Mesenchymal stem cell (in vitro differentiated cells and primary cell): ENCODE measurements at regions not wholly inside any gene's neighbourhood (a gene's known extent, or its start where the extent isn't known, plus 50 kb on each side); places are given as distances from the start of the nearest gene placed in this dataset.

Experiments
- DNase-seq: peaks from one replicate; pipeline ENCODE4 v3.0.0-alpha.2; 2013
- H2AFZ ChIP-seq: one replicate; pipeline ENCODE4 v1.6.1; 2013; ENCODE audit warnings: low read depth, mild to moderate bottlenecking, control low read depth, inconsistent platforms, low read length, moderate library complexity
- H2AK5ac ChIP-seq: 2 replicates; pipeline ENCODE4 v1.6.1; 2013; ENCODE audit warnings: low read length, moderate library complexity, mild to moderate bottlenecking, inconsistent platforms; ENCODE audit not compliant: severe bottlenecking
- H2BK120ac ChIP-seq: one replicate; pipeline ENCODE4 v1.6.1; 2013; ENCODE audit warnings: low read depth, mild to moderate bottlenecking, inconsistent platforms, low read length, moderate library complexity
- H2BK12ac ChIP-seq, 2 experiments: one replicate each; pipeline ENCODE4 v1.6.1; 2013; ENCODE audit warnings: inconsistent platforms in 2 of 2, low read length in 2 of 2, mild to moderate bottlenecking in 2 of 2, moderate library complexity in 2 of 2, control low read depth in 1 of 2
- H2BK15ac ChIP-seq: one replicate; pipeline ENCODE4 v1.6.1; 2013; ENCODE audit warnings: mild to moderate bottlenecking, low read depth, inconsistent platforms; ENCODE audit not compliant: poor library complexity, severe bottlenecking
- H2BK5ac ChIP-seq: 2 replicates; pipeline ENCODE4 v1.6.1; 2013; ENCODE audit warnings: low read depth, mild to moderate bottlenecking, low read length, control low read depth, inconsistent platforms; ENCODE audit not compliant: poor library complexity, severe bottlenecking
- H3K14ac ChIP-seq, 2 experiments: one replicate each; pipeline ENCODE4 v1.6.1; 2013; ENCODE audit warnings: inconsistent platforms in 2 of 2, low read length in 2 of 2, control low read depth in 1 of 2, mild to moderate bottlenecking in 1 of 2, moderate library complexity in 1 of 2
- H3K18ac ChIP-seq, 2 experiments: one replicate each; pipeline ENCODE4 v1.6.1; 2013; ENCODE audit warnings: inconsistent platforms in 2 of 2, low read length in 2 of 2, control low read depth in 1 of 2, low read depth in 1 of 2, mild to moderate bottlenecking in 1 of 2
- H3K23ac ChIP-seq, 2 experiments: one replicate each; pipeline ENCODE4 v1.6.1; 2013; ENCODE audit warnings: inconsistent platforms in 2 of 2, low read length in 2 of 2, mild to moderate bottlenecking in 2 of 2, moderate library complexity in 2 of 2, control low read depth in 1 of 2
- H3K27ac ChIP-seq: 2 replicates; pipeline ENCODE4 v1.5.1; 2013; ENCODE audit warnings: mild to moderate bottlenecking, moderate library complexity, low read length, control low read depth, inconsistent platforms; ENCODE audit not compliant: poor library complexity, severe bottlenecking
- H3K27me3 ChIP-seq, 2 experiments: 2 replicates each; pipeline versions ENCODE4 v1.6.1 to v1.7.0; 2013; ENCODE audit warnings: low read length in 2 of 2, mild to moderate bottlenecking in 2 of 2, moderate library complexity in 2 of 2, control low read depth in 1 of 2, inconsistent platforms in 1 of 2; ENCODE audit not compliant: control insufficient read depth in 1 of 2, insufficient read depth in 1 of 2
- H3K36me3 ChIP-seq, 2 experiments: 2 replicates each; pipeline versions ENCODE4 v1.6.1 to v1.7.0; 2013; ENCODE audit warnings: low read length in 2 of 2, control low read depth in 1 of 2, inconsistent platforms in 1 of 2, low read depth in 1 of 2, mild to moderate bottlenecking in 1 of 2; ENCODE audit not compliant: insufficient read depth in 2 of 2, control insufficient read depth in 1 of 2
- H3K4ac ChIP-seq, 2 experiments: one replicate each; pipeline ENCODE4 v1.6.1; 2013; ENCODE audit warnings: inconsistent platforms in 2 of 2, low read length in 2 of 2, mild to moderate bottlenecking in 2 of 2, moderate library complexity in 2 of 2, control low read depth in 1 of 2, low read depth in 1 of 2
- H3K4me1 ChIP-seq: 2 replicates; pipeline ENCODE4 v1.6.1; 2013; ENCODE audit warnings: low read depth, low read length, control low read depth; ENCODE audit not compliant: control insufficient read depth, insufficient read depth
- H3K4me2 ChIP-seq: 2 replicates; pipeline ENCODE4 v1.6.1; 2013; ENCODE audit warnings: low read length, mild to moderate bottlenecking, inconsistent platforms; ENCODE audit not compliant: poor library complexity, severe bottlenecking
- H3K4me3 ChIP-seq, 2 experiments: 2 replicates each; pipeline versions ENCODE4 v1.5.1 to v1.7.0; 2013; ENCODE audit warnings: low read length in 2 of 2, mild to moderate bottlenecking in 2 of 2, control low read depth in 1 of 2, low read depth in 1 of 2; ENCODE audit not compliant: insufficient read depth in 1 of 2
- H3K79me1 ChIP-seq: replicated peaks from 2 replicates; pipeline ENCODE4 v1.6.1; 2013; ENCODE audit warnings: mild to moderate bottlenecking, control low read depth, low read length, inconsistent platforms; ENCODE audit not compliant: poor library complexity, severe bottlenecking
- H3K9ac ChIP-seq: 2 replicates; pipeline ENCODE4 v1.7.0; 2013; ENCODE audit warnings: mild to moderate bottlenecking, low read length, moderate library complexity
- H3K9me3 ChIP-seq: 2 replicates; pipeline ENCODE4 v1.7.0; 2013; ENCODE audit warnings: mild to moderate bottlenecking, low read length; ENCODE audit not compliant: control insufficient read depth
- H4K8ac ChIP-seq: one replicate; pipeline ENCODE4 v1.6.1; 2013; ENCODE audit warnings: inconsistent platforms, mild to moderate bottlenecking, low read length, moderate library complexity
- H4K91ac ChIP-seq: one replicate; pipeline ENCODE4 v1.6.1; 2013; ENCODE audit warnings: mild to moderate bottlenecking, low read length, inconsistent platforms
- WGBS: methylation state at CpG from one replicate; pipeline ENCODE4 v1.1.7; 2013; ENCODE audit warnings: mixed read lengths; 5-methylcytosine and 5-hydroxymethylcytosine counted together

DNA sequence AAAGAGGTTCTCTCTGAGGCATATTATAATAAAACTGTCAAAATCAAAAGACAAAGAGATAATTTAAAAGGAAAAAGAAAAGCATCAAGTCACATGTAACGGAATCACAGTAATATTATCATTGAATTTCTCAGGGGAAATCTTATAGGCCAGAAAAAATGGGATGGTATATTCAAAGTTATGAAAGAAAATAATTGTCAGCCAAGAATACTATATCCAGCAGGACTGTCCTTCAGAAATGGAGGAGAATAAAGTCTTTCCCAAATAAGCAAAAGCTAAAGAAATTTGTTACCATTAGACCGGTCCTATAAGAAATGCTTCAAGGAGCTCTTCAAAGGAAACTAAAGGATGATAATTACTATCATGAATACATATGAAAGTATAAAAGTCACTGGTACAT lies 342.0 kb upstream of the GRAMD2B start:
- no peaks in the 10 kb centered on the region for H3K27me3 ChIP-seq
- no peak overlapping the region for H3K27ac ChIP-seq
- no peak overlapping the region for H3K14ac ChIP-seq
- H3K9ac ChIP-seq, result no peak overlapping the region
- no peak overlapping the region for H2BK5ac ChIP-seq
- no peak overlapping the region for H3K23ac ChIP-seq
- H2BK120ac ChIP-seq, result no peak overlapping the region
- DNase-seq, result no peak
- no peak overlapping the region for H3K4ac ChIP-seq
- H2BK15ac ChIP-seq, result no peak overlapping the region
- H4K91ac ChIP-seq, result no peak overlapping the region
- H2BK12ac ChIP-seq, result no peak overlapping the region
- no peaks in the 10 kb centered on the region for H3K36me3 ChIP-seq
- no peak overlapping the region for H3K4me2 ChIP-seq
- 100% methylated on average over 1 of the region's 2 CpGs for WGBS
- no peak overlapping the region for H2AFZ ChIP-seq
- no peak overlapping the region for H4K8ac ChIP-seq
- H2AK5ac ChIP-seq, result no peak overlapping the region
- no peaks in the 10 kb centered on the region for H3K4me1 ChIP-seq
- peaks cover 50% of the 10 kb centered on the region for H3K9me3 ChIP-seq
- no peaks in the 10 kb centered on the region for H3K79me1 ChIP-seq
- no peak overlapping the region for H3K18ac ChIP-seq
- H3K4me3 ChIP-seq, result no peak overlapping the region

DNA sequence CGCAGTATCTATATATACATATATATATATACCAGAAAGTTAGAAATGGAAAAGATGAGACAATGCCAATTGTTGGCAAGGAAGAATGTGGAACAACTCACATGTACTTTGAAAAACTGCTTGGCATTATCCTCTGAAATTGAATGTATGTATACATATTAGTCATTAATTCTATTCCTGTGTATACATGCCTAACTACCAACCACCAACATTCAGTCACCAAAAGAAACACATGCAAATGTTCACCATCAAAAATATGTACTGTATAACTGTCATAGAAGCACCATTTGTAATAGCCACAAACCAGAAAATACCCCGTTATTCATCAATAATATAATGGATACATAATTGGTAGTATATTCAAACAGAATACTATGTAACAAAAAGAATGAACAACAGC lies 330.2 kb upstream of the GRAMD2B start:
- Histone ChIP-seq H3K23ac (no peak overlapping the region), H2BK15ac (no peak overlapping the region)

DNA sequence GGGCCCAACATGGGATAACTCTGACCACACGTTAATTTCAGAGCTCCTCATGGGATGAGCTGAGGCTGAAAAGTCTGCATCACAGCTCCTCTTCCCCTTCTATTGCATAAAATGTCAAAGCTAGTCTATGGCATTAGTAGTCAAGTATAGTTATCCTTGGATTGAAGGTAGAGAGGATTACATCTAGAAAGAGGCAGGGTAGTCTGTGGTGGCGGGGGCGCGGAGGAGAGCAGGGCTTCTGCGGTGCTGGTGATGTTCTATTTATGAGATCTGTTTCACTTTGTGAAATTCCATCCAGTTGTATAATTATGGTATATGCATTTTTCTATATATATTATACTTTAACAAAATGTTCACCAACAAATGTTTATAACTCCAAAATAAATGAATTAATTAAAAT lies 329.5 kb upstream of the GRAMD2B start:
- Histone ChIP-seq H3K4ac (no peak overlapping the region), H3K4me2 (no peak overlapping the region), H3K4me1 (no peaks in the 10 kb centered on the region), H3K27ac (no peak overlapping the region), H3K27me3 (no peaks in the 10 kb centered on the region), H3K9ac (no peak overlapping the region), H3K9me3 (no peaks in the 10 kb centered on the region), H2AK5ac (no peak overlapping the region), H3K14ac (no peak overlapping the region), H2BK12ac (no peak overlapping the region), H3K4me3 (no peak overlapping the region), H2BK5ac (no peak overlapping the region), H4K8ac (no peak overlapping the region), H2AFZ (no peak overlapping the region), H2BK15ac (no peak overlapping the region), H3K18ac (no peak overlapping the region), H4K91ac (no peak overlapping the region), H3K36me3 (no peaks in the 10 kb centered on the region), H3K79me1 (no peaks in the 10 kb centered on the region), H2BK120ac (no peak overlapping the region), H3K23ac (no peak overlapping the region)
- 100% methylated on average over 4 of the region's 5 CpGs for WGBS
- no peak for DNase-seq

More for the DNA sequence above, 330.2 kb upstream of the GRAMD2B start:
- Histone ChIP-seq H4K91ac (no peak overlapping the region), H4K8ac (no peak overlapping the region), H3K4ac (no peak overlapping the region), H3K9me3 (no peaks in the 10 kb centered on the region), H2BK120ac (no peak overlapping the region), H3K4me1 (no peaks in the 10 kb centered on the region), H3K18ac (no peak overlapping the region), H2AK5ac (no peak overlapping the region), H2AFZ (no peak overlapping the region), H3K79me1 (no peaks in the 10 kb centered on the region), H3K4me2 (no peak overlapping the region), H2BK5ac (no peak overlapping the region), H2BK12ac (no peak overlapping the region), H3K4me3 (no peak overlapping the region), H3K27ac (no peak overlapping the region), H3K27me3 (no peaks in the 10 kb centered on the region), H3K36me3 (no peaks in the 10 kb centered on the region), H3K9ac (no peak overlapping the region), H3K14ac (no peak overlapping the region)
- no CpG with 5 or more reads among the region's 2 CpGs for WGBS
- no peak for DNase-seq

DNA sequence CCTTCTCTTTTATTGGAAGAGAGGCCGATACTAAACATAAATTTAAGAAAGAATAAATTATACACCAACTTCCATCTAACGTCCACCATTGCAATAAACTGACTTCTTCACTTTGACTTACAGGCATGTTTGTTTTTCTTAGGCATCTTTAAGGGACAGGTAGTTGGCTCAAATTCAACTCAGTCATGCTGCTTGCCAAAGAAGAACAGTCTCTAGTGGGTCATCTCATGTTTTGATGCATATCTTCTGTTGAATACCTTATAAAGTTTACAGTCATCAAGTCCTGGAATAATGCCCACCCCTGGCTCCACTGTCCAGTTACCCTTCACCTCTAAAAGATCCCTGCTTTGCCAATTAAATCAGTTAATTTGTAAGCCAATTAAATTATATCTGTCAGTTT lies 328.2 kb upstream of the GRAMD2B start:
- no peaks in the 10 kb centered on the region for H3K9me3 ChIP-seq
- H3K4me2 ChIP-seq, result no peak overlapping the region
- H2AK5ac ChIP-seq, result no peak overlapping the region
- H3K23ac ChIP-seq, result no peak overlapping the region
- WGBS, result 88% methylated on average over 2 of the region's 2 CpGs
- H4K91ac ChIP-seq, result no peak overlapping the region
- H3K14ac ChIP-seq, result no peak overlapping the region
- H3K9ac ChIP-seq, result no peak overlapping the region
- H2BK5ac ChIP-seq, result no peak overlapping the region
- H2BK15ac ChIP-seq, result no peak overlapping the region
- H3K18ac ChIP-seq, result no peak overlapping the region
- no peaks in the 10 kb centered on the region for H3K36me3 ChIP-seq
- no peaks in the 10 kb centered on the region for H3K4me1 ChIP-seq
- H2AFZ ChIP-seq, result no peak overlapping the region
- H2BK12ac ChIP-seq, result no peak overlapping the region
- H3K27ac ChIP-seq, result no peak overlapping the region
- no peak overlapping the region for H2BK120ac ChIP-seq
- no peak overlapping the region for H3K4ac ChIP-seq
- H4K8ac ChIP-seq, result no peak overlapping the region
- no peaks in the 10 kb centered on the region for H3K27me3 ChIP-seq
- no peaks in the 10 kb centered on the region for H3K79me1 ChIP-seq
- H3K4me3 ChIP-seq, result no peak overlapping the region
- DNase-seq, result no peak
